Transverse colon (tissue), 4 donors: ENCODE measurements at regions not wholly inside any gene's neighbourhood (a gene's known extent, or its start where the extent isn't known, plus 50 kb on each side); places are given as distances from the start of the nearest gene placed in this dataset.
A peak's percentile ranks its signal among the peaks of the same experiment; 100 is the strongest.

Source experiments
- DNase-seq: peaks from one replicate; pipeline ENCODE4 v3.0.0-alpha.2; 2019
- H3K27ac ChIP-seq, 4 donors: fragments of 200-600 bp; sonication (generic); 2 replicates each; pipeline ENCODE4 v1.5.1; 2016 to 2018; ENCODE audit warnings: inconsistent platforms in 4 of 4
- H3K27me3 ChIP-seq: fragments of 200-600 bp; sonication (generic); 2 replicates; pipeline ENCODE4 v1.5.1; 2017; ENCODE audit warnings: inconsistent platforms
- H3K36me3 ChIP-seq, 4 donors: fragments of 200-600 bp; sonication (generic); 2 replicates each; pipeline ENCODE4 v1.5.1; 2017 to 2019; ENCODE audit warnings: inconsistent platforms in 4 of 4
- H3K4me1 ChIP-seq, 4 donors: fragments of 200-600 bp; sonication (generic); 2 replicates each; pipeline ENCODE4 v1.5.1; 2017 to 2020; ENCODE audit warnings: inconsistent platforms in 4 of 4
- H3K4me3 ChIP-seq, 4 donors: fragments of 200-600 bp; sonication (generic); 1 replicate in 1 of 4; 2 replicates in 3 of 4; pipeline versions ENCODE4 v1.5.1 to v1.6.1; 2017 to 2019; ENCODE audit warnings: inconsistent platforms in 4 of 4
- H3K9me3 ChIP-seq, 2 donors: fragments of 200-600 bp; sonication (generic); 2 replicates each; pipeline ENCODE4 v1.5.1; 2017 to 2019; ENCODE audit warnings: inconsistent platforms in 2 of 2
- CTCF ChIP-seq, 5 experiments: fragments of 200-600 bp in 3 of 5; fragments of 450-650 bp in 2 of 5; sonication (generic) in 3 of 5; IDR thresholded peaks; 1 replicate in 2 of 5; 2 replicates in 3 of 5; pipeline ENCODE4 v1.5.1; 2016 to 2017; ENCODE audit warnings: antibody characterized with exemption in 5 of 5, inconsistent platforms in 3 of 5, mild to moderate bottlenecking in 2 of 5, moderate library complexity in 1 of 5
- EP300 ChIP-seq: sonication (generic); formaldehyde crosslinking; IDR thresholded peaks from one replicate; pipeline ENCODE4 v1.6.1; 2017; ENCODE audit warnings: antibody characterized with exemption, low read depth
- POLR2A ChIP-seq: fragments of 450-650 bp; IDR thresholded peaks from one replicate; pipeline ENCODE4 v1.6.1; 2016; ENCODE audit warnings: antibody characterized with exemption, mild to moderate bottlenecking, moderate library complexity
- POLR2AphosphoS5 ChIP-seq, 3 donors: sonication (generic); formaldehyde crosslinking; IDR thresholded peaks; one replicate each; pipeline ENCODE4 v1.6.1; 2016; ENCODE audit warnings: antibody characterized with exemption in 3 of 3
- WGBS, 2 donors: methylation state at CpG; one replicate each; pipeline ENCODE4 v1.1.5; 2018; ENCODE audit warnings: low coverage in 1 of 2; 5-methylcytosine and 5-hydroxymethylcytosine counted together
- in situ Hi-C, 4 donors: fragments of 200-750 bp; cut with MboI; loops; one replicate each; pipeline versions ENCODE4 v1.15.0 to v1.15.1; 2017; ENCODE audit warnings: low sequenced_read_pairs in 3 of 4, low pct_ligation_motif_present in 1 of 4, low pct_unique_long_range_greater_than_20kb in 1 of 4
- intact Hi-C: fragments of 100-400 bp; cut with DNase I; formaldehyde crosslinking; loops from one replicate; pipeline ENCODE4 v1.15.1; 2023; ENCODE audit warnings: low total_unique reads

DNA sequence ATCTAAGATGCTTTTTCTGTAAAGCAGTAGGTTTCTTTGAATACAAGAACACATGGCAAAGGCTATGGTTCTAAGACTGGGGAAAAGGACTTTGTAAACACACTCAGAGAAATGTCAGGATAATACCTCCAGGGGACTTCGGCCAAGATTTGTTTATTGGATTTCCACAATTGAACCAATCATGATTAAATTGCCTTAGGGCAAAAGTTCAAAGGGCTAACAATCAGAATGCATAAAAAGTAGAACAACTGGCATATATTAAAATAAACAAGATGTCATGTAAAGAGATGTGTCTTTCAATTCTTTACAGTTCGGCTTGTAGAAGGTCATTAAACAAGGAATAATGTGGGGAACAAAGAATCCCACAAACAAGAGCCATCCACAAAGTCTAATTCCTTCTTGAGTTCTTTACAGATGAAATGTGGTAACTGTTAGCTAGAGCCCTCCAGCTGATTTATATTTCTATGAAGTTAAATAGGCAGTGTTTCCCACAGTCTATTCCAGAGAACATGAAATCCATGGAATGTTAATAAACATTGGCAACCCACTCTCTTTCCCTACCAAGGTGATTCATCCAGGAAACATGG, 565.5 kb downstream of the ZNF608 start:
- H3K9me3 ChIP-seq = no peaks in the 10 kb centered on the region
- TF ChIP-seq EP300 = no peak
- peak in 2 of 5 experiments; percentile 17 to 23 for TF ChIP-seq CTCF (IDR thresholded peaks at IDR 0.05)
- 17 to 20% methylated on average over 2 of the region's 2 CpGs for WGBS, 2 donors
- H3K27ac ChIP-seq = peak overlapping the region; percentile 57 to 77 (median 68)
- peaks cover 0 to 24% (median 10%) of the 10 kb centered on the region in 4 donors for H3K4me1 ChIP-seq
- DNase-seq = no peak
- intact Hi-C loops = no loop called here
- H3K27me3 ChIP-seq = no peaks in the 10 kb centered on the region
- H3K36me3 ChIP-seq = no peaks in the 10 kb centered on the region
- H3K4me3 ChIP-seq = peak overlapping the region in 1 of 4 donors; percentile 14
- in situ Hi-C loops = no loop called here

DNA sequence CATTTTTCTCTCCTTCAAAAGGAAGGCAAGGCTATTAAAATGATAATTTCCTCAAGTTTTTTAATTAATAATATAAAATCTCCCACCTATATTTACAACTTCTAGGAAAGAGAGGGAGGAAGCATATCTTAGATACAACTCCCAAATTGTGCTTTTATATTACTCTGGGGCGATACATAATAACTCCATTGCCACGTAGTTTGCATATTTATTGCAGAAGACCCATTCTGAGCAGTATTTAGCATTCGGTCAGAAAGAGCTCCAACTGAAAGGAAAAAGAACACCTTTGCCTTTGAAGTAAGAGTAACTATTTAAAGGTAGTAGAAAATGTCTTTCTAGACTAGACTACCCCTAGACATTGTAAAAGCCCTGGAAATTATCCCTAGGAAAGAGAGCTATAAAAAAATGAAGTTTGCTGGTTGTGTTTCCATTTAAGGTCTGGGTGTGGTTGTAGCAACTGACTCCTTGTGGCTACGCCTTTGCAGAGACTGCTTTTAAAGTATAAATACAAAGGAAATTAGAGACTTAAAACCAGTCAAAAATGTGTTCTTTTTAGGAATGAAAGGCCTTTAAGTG, 566.1 kb downstream of the ZNF608 start:
- 39 to 50% methylated on average over 4 of the region's 4 CpGs for WGBS, 2 donors
- H3K4me3 ChIP-seq = peak overlapping the region in 1 of 4 donors; percentile 14
- TF ChIP-seq POLR2AphosphoS5 (IDR thresholded peaks at IDR 0.05) (no peak), POLR2A (no peak), CTCF (IDR thresholded peaks at IDR 0.05) (no peak)
- DNase-seq = no peak
- no peaks in the 10 kb centered on the region for H3K36me3 ChIP-seq
- H3K27me3 ChIP-seq = no peaks in the 10 kb centered on the region
- no peaks in the 10 kb centered on the region for H3K9me3 ChIP-seq
- H3K4me1 ChIP-seq = peaks cover 0 to 24% (median 10%) of the 10 kb centered on the region in 4 donors
- intact Hi-C loops (no loop called here), in situ Hi-C loops (no loop called here)
- peak overlapping the region; percentile 57 to 77 (median 68) for H3K27ac ChIP-seq

DNA sequence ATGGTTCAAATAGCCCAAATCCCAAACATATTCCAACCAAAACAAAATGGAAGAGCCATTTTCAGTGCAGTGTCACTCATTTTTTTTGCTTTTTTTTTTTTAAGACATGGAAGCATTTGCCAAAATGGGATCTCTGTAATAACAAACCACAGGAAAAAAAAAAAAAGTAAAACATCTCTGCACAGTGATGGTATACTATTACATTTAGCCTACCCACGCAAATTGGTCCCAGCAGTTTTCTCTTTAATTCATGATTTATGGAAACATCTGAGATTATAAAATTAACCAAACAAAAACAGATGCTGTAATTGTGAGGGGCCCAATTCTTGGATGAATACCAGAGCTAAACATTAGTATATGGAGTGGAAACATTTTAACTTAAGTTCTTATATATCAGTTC, 566.6 kb downstream of the ZNF608 start:
- H3K4me3 ChIP-seq = no peak overlapping the region
- in situ Hi-C loops (no loop called here), intact Hi-C loops (no loop called here)
- no peak for DNase-seq
- H3K4me1 ChIP-seq = peaks cover 0 to 24% (median 10%) of the 10 kb centered on the region in 4 donors
- TF ChIP-seq EP300 = no peak
- TF ChIP-seq POLR2AphosphoS5 (IDR thresholded peaks at IDR 0.05) = no peak
- no peak for TF ChIP-seq CTCF (IDR thresholded peaks at IDR 0.05)
- TF ChIP-seq POLR2A = no peak
- no peaks in the 10 kb centered on the region for H3K9me3 ChIP-seq
- no peaks in the 10 kb centered on the region for H3K36me3 ChIP-seq
- 27 to 40% methylated on average over 1 of the region's 1 CpG for WGBS, 2 donors
- H3K27me3 ChIP-seq = no peaks in the 10 kb centered on the region
- peak overlapping the region; percentile 57 to 77 (median 68) for H3K27ac ChIP-seq

DNA sequence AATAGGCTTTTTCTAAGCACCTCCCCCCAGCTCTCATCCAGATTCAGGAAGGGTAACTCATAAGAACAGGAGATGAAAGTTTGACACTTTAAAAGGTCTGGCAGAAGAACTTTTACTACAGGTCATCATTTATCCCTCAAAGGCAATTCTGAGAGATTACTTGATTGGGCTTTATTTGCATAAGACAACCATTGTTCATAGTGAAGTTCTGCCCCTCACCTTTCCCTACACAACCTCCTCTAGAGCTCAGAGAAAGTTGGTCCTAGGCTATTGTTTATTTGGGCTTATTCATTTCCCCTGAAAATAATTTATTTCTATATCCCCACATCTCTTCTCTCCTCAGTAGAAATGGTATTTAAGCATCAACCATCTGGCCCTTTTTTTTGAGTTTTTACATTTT, 568.4 kb downstream of the ZNF608 start:
- intact Hi-C loops = no loop called here

More for the DNA sequence above, 568.4 kb downstream of the ZNF608 start:
- H3K27ac ChIP-seq = no peak overlapping the region
- H3K36me3 ChIP-seq = no peaks in the 10 kb centered on the region
- H3K4me1 ChIP-seq = peaks cover 0 to 24% (median 10%) of the 10 kb centered on the region in 4 donors
- TF ChIP-seq CTCF (IDR thresholded peaks at IDR 0.05) = no peak
- no peak for TF ChIP-seq POLR2AphosphoS5 (IDR thresholded peaks at IDR 0.05)
- no peak for TF ChIP-seq EP300
- TF ChIP-seq POLR2A = no peak
- no peak for DNase-seq
- H3K4me3 ChIP-seq = no peak overlapping the region
- in situ Hi-C loops = no loop called here
- H3K9me3 ChIP-seq = no peaks in the 10 kb centered on the region
- H3K27me3 ChIP-seq = no peaks in the 10 kb centered on the region
